ENCODE measurements at regions not wholly inside any gene's neighbourhood (a gene's known extent, or its start where the extent isn't known, plus 50 kb on each side); places are given as distances from the start of the nearest gene placed in this dataset.
"Not testable (repeated sequence)": the region's sequence is repeated elsewhere in the genome, so short reads cannot be mapped to it uniquely, and the experiment has no call there.

GRCh38 chr11:23263466-23263865 lies 403.2 kb upstream of the CCDC179 start:
- no peak for DNase-seq

- no peak for DNase-seq
These were observed 411.8 kb upstream of the CCDC179 start for GRCh38 chr11:23272095-23272494.

DNA sequence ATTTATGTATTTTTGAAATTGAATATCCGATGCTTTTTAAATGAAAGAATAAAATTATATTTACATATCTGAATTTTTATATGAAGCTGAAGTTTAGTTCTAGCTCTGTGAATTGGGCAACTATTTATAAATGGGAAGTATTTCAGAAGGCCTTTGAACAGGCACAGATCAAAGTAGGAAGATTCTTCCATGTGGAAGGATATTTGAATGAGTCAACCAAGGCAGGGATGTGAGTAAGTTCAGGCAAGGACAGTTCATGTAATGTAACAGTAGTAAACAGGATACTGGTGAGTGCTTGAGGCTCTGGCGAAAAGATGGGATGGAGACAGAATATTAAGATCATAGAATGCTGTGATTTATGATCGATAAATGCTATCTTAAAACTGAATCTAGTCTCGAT lies 417.8 kb upstream of the CCDC179 start:
- DNase-seq, result no peak

GRCh38 chr11:23280088-23280487 lies 419.8 kb upstream of the CCDC179 start:
- no peak for DNase-seq

DNA sequence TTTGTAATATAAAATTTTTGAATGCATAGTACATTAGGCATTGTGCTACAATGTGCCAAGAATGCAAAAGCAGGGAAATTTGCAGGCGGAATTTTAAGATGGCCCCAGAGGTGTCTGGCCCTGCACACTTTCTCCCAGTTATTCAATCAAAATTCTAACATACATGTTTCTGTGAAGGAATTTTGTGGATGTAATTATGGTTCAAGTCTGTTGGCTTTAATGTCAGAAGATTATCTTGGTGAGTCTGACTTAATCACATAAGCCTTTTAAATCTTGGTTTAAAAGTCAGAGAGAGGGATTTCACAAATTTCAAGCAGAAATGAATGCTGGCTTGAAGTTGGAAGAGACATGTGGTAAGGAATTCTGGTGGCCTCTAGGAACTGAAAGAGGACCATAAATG lies 423.4 kb upstream of the CCDC179 start:
- DNase-seq, result no peak

DNA sequence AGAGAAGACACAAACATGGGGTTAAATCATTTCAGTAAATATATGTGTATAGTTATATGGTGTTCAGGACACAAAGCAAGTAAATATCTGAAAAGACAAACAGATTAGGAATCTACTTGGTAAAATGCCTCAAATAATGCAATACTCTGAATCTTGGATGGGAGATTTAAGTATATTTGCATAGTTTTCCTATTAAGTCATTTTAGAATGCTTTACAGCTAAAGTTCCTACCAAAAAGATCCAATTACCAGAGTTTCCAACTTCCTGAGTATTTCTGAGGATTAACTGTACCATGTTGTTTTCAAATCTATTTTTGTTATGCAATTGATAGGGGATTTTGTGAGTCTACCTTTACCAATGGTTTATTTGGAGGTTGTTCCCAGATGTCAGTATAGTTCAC lies 424.4 kb upstream of the CCDC179 start:
- no peak for DNase-seq

DNA sequence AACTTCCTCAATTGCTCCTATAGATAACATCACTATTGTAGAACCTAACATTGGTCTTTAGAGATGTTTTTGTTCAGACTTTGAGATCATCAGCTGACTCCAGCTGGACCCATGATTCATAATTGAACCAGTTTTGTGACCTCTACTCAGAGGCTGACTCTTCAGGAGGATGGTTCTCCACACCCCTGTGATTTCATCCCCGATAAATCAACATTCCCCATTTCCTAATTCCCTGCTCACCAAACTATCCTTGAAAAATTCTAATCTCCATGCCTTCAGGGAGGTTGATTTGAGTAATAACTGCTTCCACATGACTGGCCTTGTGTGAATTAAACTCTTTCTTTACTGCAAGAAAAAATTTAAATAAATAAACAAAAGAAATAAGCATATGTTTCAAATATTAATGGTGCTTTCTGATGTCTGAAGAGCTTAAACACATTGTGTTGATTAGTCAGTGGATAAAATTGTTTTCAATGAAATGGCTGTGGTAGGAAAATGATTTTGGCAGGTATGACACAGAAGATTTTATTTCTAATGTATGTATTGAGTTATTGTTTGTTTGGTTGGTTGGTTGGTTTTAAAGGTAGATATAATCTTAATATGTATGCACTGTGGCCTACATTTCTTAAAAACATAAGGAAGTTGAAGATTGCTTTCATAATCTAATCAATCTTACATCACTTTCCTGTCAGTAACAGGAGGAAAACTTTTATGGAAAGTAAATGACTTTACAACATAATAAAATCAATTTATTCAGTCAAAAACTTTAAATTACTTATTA lies 427.9 kb upstream of the CCDC179 start:
- DNase-seq, result no peak

GRCh38 chr11:23295241-23295640 lies 435.0 kb upstream of the CCDC179 start:
- DNase-seq, result no peak

DNA sequence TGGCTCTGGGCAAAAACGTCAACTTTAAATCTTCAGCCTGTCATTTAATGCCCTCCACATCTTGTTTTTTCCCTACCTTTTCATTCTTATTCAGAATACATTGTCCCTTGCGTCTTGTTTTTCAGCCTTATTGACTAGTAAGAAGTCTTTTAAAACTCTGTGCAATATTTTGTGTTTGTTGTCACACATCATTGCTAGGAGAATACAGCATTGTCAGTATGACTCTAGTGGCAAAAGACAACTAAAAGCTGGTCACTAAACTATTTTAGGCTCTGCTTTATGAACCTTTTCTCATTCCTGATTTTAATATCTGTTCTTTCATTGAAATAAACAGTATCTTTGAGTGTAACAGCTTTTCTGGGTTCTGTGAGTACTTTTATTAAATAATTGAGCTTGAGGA lies 447.8 kb upstream of the CCDC179 start:
- no peak for DNase-seq

GRCh38 chr11:23310276-23310675 lies 450.0 kb upstream of the CCDC179 start:
- DNase-seq, result no peak

- DNase-seq, result no peak
These were observed 452.0 kb upstream of the CCDC179 start for GRCh38 chr11:23311986-23312940.

GRCh38 chr11:23313001-23313400 lies 452.7 kb upstream of the CCDC179 start:
- DNase-seq, result no peak

DNA sequence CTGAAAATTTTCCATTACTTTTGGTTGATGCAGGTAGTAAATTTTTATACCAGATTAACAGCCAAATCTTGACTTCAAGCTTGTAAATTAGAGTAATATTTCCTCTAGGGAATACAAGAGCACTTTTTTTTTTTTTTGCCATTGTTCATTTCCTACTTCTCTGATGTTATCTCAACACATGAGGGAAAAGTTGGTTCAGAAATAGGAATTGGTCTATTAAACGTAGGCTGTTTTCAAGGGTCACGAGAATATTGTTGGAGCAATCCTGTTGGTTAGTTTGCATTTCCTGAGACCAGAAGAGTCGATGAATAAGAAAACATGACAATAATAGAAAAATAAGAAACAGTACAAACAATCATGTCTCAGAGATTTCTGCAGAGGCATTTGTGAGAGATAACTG lies 453.9 kb upstream of the CCDC179 start:
- DNase-seq, result no peak

DNA sequence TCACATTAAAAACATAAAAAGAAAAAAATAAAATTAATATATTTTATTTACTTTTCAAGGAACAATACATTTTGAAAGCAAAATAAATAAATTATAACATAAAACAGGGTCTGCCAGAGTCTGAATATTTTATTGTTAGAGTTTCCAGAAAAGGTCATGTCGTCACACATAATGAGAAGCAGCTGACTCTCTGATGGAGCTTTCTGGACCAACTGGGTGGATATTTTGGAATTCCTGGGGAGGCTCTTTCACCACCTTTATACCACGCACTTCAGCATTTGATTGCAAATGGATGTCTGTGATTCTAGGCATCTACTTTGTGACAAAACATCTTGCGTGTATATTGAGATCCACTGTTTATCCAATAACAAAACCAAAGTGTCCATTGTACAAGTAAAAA lies 455.0 kb upstream of the CCDC179 start:
- no peak for DNase-seq

DNA sequence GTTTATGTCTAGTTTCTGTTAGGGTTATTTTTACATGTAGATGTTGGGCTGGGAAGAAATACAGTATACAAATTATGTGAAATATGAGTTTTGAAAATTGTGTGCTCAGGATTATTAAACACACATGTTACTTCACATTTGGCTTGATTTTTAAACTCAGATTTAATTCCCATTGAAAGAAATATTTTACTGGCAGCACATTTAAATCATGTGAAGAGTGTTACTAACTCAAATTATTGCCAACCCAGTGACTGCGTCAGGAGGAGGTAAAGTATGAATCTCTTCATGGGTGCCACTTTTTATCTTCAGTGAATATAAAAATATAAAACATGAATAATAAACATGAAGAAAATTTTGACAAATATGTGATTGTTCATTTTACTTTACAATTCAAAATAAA lies 457.5 kb upstream of the CCDC179 start:
- no peak for DNase-seq

DNA sequence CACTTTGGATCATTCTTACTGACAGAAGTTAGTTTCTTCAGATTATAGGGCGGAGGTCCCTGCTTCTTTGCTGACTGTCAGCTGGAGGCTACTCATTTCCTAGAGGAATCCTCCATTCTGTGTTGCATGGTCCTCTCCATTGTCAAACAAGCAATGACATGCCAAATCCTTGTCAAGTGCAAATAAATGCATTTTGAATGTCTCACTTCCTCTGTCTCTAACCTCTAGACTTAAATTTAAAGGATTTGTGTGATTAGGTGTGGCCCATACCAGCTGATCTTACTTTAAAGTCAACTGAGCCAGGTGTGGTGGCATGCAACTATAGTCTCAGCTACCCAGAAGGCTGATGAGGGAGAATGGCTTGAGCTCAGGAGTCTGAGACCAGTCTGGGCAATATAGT lies 458.4 kb upstream of the CCDC179 start:
- DNase-seq, result no peak

- DNase-seq, result no peak
These were observed 459.9 kb upstream of the CCDC179 start for GRCh38 chr11:23320131-23320530.

DNA sequence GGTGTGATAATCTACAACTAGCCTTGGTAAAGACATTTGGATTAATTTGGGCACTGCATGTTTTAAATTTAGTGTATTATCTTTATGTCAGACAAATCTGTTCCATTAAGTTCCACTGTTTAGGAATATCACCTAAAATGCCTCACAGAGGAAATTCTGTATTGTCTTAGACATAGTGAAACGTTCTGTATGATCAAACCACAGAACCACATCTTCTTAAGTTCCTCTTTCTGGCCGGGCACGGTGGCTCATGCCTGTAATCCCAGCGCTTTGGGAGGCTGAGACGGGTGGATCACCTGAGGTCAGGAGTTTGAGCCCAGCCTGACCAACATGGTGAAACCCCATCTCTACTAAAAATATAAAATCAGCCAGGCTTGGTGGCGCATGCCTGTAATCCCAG lies 475.3 kb upstream of the CCDC179 start:
- not testable (repeated sequence) for DNase-seq

- no peak for DNase-seq
These were observed 476.7 kb upstream of the CCDC179 start for GRCh38 chr11:23336961-23337360.

GRCh38 chr11:23353611-23354010 lies 493.3 kb upstream of the CCDC179 start:
- no peak for DNase-seq

- DNase-seq, result no peak
These were observed 499.0 kb upstream of the CCDC179 start for GRCh38 chr11:23359297-23359696.

DNA sequence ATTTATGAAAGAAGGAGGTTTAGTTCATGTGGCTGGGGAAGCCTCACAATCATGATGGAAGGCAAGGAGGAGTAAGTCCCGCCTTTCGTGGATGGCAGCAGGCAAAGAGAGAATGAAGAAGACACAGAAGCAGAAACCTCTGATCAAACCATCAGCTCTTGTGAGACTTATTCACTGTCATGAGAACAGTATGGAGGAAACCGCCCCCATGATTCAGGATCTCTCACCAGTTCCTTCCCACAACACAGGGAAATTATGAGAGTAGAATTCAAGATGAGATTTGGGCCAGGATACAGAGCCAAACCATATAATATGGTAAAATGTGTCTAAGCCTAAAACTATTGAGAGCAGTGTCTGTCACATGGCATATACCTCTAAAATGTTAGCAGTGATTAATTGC lies 503.8 kb upstream of the CCDC179 start:
- DNase-seq, result no peak

GRCh38 chr11:23370580-23371275 lies 510.5 kb upstream of the CCDC179 start:
- DNase-seq, result no peak

All from midbrain (tissue), 1 donor.